Ishikawa (cell line): ENCODE measurements at regions not wholly inside any gene's neighbourhood (a gene's known extent, or its start where the extent isn't known, plus 50 kb on each side); places are given as distances from the start of the nearest gene placed in this dataset.

Source experiments
- CEBPB ChIP-seq: IDR thresholded peaks from 2 replicates; pipeline ENCODE4 v1.6.1; 2012
- CREB1 ChIP-seq: IDR thresholded peaks from 2 replicates; pipeline ENCODE4 v1.6.1; 2012; ENCODE audit warnings: low read depth
- EGR1 ChIP-seq: IDR thresholded peaks from 2 replicates; pipeline ENCODE4 v1.6.1; 2012
- EP300 ChIP-seq: IDR thresholded peaks from 2 replicates; pipeline ENCODE4 v1.6.1; 2012; ENCODE audit warnings: borderline replicate concordance
- FOXM1 ChIP-seq: IDR thresholded peaks from 2 replicates; pipeline ENCODE4 v1.6.1; 2012; ENCODE audit warnings: low read depth, borderline replicate concordance
- MAX ChIP-seq: IDR thresholded peaks from 2 replicates; pipeline ENCODE4 v1.6.1; 2012
- NFIC ChIP-seq: IDR thresholded peaks from 2 replicates; pipeline ENCODE4 v1.6.1; 2012
- RAD21 ChIP-seq: IDR thresholded peaks from 2 replicates; pipeline ENCODE4 v1.6.1; 2012; ENCODE audit warnings: low read depth
- REST ChIP-seq: IDR thresholded peaks from 2 replicates; pipeline ENCODE4 v1.6.1; 2012; ENCODE audit warnings: low read depth, mild to moderate bottlenecking
- TAF1 ChIP-seq: IDR thresholded peaks from 2 replicates; pipeline ENCODE4 v1.6.1; 2012; ENCODE audit warnings: low read depth, mild to moderate bottlenecking
- TCF12 ChIP-seq: IDR thresholded peaks from 2 replicates; pipeline ENCODE4 v1.6.1; 2012; ENCODE audit warnings: low read depth
- TEAD4 ChIP-seq: IDR thresholded peaks from 2 replicates; pipeline ENCODE4 v1.6.1; 2012
- USF1 ChIP-seq: IDR thresholded peaks from 2 replicates; pipeline ENCODE4 v1.6.1; 2012
- YY1 ChIP-seq: IDR thresholded peaks from 2 replicates; pipeline ENCODE4 v1.6.1; 2012; ENCODE audit warnings: low read depth
- ZBTB7A ChIP-seq: IDR thresholded peaks from 2 replicates; pipeline ENCODE4 v1.6.1; 2012; ENCODE audit warnings: low read depth

GRCh38 chr9:108021096-108021710 lies 531.6 kb upstream of the KLF4 start:
- TF ChIP-seq CEBPB (no peak), FOXM1 (no peak), TCF12 (no peak), USF1 (no peak), RAD21 (no peak), TEAD4 (no peak), REST (no peak), NFIC (no peak), YY1 (no peak), TAF1 (no peak), EGR1 (no peak)

- no peak for TF ChIP-seq RAD21
- no peak for TF ChIP-seq TAF1
- TF ChIP-seq EGR1: no peak
- TF ChIP-seq CEBPB: no peak
- no peak for TF ChIP-seq ZBTB7A
- no peak for TF ChIP-seq YY1
- TF ChIP-seq TCF12: no peak
- no peak for TF ChIP-seq FOXM1
- no peak for TF ChIP-seq CREB1
- no peak for TF ChIP-seq REST
Measured at GRCh38 chr9:108019821-108020220, 530.3 kb upstream of the KLF4 start.

GRCh38 chr9:108017671-108018070 lies 528.1 kb upstream of the KLF4 start:
- TF ChIP-seq TAF1 (no peak), TEAD4 (no peak), NFIC (no peak), ZBTB7A (no peak), FOXM1 (no peak), TCF12 (no peak), RAD21 (no peak), CREB1 (no peak), EGR1 (no peak), MAX (no peak), YY1 (no peak)

- no peak for TF ChIP-seq REST
- TF ChIP-seq CREB1: no peak
- no peak for TF ChIP-seq USF1
- no peak for TF ChIP-seq RAD21
- no peak for TF ChIP-seq EP300
- no peak for TF ChIP-seq FOXM1
- TF ChIP-seq TCF12: no peak
- no peak for TF ChIP-seq ZBTB7A
- no peak for TF ChIP-seq YY1
- TF ChIP-seq TEAD4: no peak
- no peak for TF ChIP-seq MAX
- TF ChIP-seq CEBPB: no peak
- no peak for TF ChIP-seq TAF1
- no peak for TF ChIP-seq NFIC
- TF ChIP-seq EGR1: no peak
Measured at GRCh38 chr9:108016446-108016845, 526.9 kb upstream of the KLF4 start.

GRCh38 chr9:108015690-108016089 lies 526.1 kb upstream of the KLF4 start:
- TF ChIP-seq FOXM1 (no peak), REST (no peak), TCF12 (no peak), NFIC (no peak), CEBPB (no peak), YY1 (no peak), EP300 (no peak), CREB1 (no peak), MAX (no peak), TAF1 (no peak), USF1 (no peak), TEAD4 (no peak), ZBTB7A (no peak), RAD21 (no peak), EGR1 (no peak)
